ENCODE measurements at regions not wholly inside any gene's neighbourhood (a gene's known extent, or its start where the extent isn't known, plus 50 kb on each side); places are given as distances from the start of the nearest gene placed in this dataset.

DNA sequence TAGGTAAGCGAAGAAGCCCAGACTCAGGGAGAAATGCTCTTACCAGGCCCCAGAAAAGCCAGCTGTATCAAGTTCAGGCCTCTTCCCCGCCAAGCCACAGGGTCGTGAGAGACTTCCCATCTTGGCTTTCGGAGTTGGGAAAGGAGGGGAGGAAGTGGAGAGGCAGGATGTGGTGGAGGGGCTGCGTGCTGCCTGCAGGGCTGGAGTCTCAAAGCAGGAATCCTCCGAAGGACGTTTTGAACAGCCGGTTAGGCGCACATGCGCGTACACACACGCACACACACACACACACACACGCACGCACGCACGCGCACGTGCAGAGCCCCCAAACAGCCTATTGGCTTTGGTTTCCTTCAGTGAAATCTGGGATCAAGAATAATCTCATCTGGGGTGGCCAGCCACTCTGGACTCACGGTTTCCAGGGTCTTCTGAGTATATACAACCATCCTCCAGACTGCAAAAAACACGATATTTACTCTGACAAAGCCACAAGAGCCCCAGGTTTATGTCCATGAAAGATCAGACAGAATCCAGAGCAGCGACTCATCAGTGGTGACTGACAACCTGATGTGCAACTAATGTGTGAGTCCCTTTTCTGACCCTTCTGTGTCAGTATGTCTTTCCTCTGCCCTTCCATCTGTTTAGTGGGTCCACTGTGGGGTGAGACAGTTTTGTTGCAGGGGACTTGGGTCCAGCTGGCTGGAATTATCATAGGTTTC, 115.0 kb upstream of the ZNF438 start:
- DNase-seq (ENCODE audit: low read depth): peak; percentile 53

DNA sequence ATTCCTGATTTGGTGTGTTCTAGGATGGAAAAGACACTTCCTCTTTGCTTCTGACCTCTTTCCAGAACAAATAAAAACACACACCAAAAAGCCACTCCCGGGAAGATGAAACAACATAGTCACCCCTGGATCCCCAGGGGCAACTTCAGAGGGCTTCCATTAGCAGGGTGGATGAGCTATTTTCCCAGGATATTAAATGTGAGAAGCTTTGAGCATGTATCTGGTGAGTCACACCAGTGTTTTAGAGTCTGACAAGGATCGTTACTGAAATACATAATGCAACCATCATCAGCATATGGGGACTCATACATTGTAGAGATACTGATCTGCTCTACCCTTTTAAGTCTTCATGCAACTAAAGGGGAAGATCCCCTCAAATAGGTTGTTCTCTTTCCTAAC, 115.5 kb upstream of the ZNF438 start:
- DNase-seq (ENCODE audit: low read depth): peak; percentile 82

GRCh38 chr10:31148951-31149350, 117.3 kb upstream of the ZNF438 start:
- DNase-seq (ENCODE audit: low read depth): no peak

DNA sequence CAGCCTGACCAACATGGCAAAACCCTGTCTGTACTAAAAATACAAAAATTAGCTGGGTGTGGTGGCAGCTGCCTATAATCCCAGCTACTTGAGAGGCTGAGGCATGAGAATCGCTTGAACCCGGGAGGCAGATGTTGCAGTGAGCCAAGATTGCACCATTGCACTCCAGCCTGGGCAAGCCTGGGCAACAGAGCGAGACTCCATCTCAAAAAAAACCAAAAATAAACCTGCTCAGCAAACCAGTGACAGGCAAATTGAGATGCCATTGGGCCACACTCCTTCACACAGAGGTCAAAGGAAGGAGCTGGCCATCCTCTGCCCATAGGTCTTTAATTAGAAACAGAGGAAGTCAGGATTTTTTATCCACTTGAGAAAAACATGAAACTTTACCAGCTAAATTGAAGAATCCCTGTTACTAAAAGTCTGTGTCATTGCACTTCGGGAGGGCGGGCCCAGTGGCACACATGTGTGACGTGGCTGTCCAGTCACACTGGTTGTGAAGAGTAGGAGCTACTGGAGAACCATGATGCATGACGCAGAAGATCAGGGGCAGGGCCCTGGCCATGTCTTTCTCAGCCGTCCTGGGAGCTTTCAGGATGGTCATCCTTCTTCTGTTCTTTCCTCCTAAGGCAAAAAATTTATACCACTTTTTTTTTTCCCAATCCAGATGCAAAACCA, 118.3 kb upstream of the ZNF438 start:
- no peak for DNase-seq (ENCODE audit: low read depth)

- no peak for DNase-seq (ENCODE audit: low read depth)
Measured at GRCh38 chr10:31151301-31151700, 119.6 kb upstream of the ZNF438 start.

GRCh38 chr10:31152421-31153135, 120.9 kb upstream of the ZNF438 start:
- no peak for DNase-seq (ENCODE audit: low read depth)

DNA sequence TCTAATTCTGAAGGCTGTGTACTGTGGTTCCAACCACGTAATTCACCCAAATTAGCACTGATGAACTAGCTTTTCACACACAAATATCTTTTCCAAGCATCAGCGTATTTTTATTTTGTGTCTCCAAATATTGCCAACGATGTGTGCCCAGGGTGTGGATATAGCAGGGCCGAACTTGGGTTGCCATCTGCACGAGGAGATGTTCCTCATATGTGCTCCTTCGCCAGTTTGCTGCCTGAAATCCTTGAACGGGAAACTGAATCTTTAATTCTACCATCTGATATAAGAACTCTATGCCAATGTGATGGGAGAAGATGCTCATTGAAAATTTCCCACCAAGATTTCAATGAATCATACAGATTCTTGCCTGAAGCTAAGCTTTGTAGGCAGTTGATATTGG, 121.5 kb upstream of the ZNF438 start:
- no peak for DNase-seq (ENCODE audit: low read depth)

DNA sequence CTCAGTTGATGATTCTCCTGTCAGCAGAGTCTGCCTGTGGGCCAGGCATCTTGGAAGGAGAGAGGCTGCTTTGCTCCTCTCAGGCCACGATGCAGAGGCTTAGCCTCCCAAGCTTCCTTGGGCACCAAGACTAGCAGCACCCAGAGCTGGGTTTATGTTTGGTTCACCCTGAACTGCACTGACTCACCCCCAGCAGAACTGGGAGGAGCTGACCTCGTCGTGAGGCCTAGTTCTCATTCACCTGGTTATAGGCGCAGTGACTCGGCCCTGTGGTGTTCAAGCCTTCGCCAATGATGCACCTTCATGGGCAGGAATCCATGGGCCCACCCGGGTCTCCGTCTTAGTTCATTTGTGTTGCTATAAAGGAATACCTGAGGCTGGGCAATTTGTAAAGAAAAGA, 122.0 kb upstream of the ZNF438 start:
- no peak for DNase-seq (ENCODE audit: low read depth)

GRCh38 chr10:31154996-31155395, 123.3 kb upstream of the ZNF438 start:
- DNase-seq (ENCODE audit: low read depth): no peak

GRCh38 chr10:31157123-31158010, 125.7 kb upstream of the ZNF438 start:
- peak; percentile 66 for DNase-seq (ENCODE audit: low read depth)

GRCh38 chr10:31158011-31158658, 126.5 kb upstream of the ZNF438 start:
- no peak for DNase-seq (ENCODE audit: low read depth)

DNA sequence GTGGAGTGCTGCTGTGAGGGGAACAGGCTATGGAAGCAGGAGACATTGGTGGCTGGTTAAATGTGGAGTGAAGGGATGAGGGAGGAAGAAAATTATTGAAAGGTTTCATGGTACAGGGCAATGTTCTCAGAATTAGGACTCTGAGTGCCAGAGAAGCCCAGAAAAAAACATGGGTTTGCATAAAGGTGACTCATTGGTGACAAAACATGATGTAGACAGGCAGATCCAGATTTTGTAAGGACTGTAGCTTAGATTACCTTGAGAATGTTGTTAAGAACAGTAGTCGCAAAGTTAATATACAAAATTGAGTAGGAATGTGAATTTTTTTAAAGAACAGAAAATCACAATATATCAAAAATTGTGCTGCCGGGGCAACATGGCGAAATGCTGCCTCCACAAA, 134.9 kb upstream of the ZNF438 start:
- no peak for DNase-seq (ENCODE audit: low read depth)

DNA sequence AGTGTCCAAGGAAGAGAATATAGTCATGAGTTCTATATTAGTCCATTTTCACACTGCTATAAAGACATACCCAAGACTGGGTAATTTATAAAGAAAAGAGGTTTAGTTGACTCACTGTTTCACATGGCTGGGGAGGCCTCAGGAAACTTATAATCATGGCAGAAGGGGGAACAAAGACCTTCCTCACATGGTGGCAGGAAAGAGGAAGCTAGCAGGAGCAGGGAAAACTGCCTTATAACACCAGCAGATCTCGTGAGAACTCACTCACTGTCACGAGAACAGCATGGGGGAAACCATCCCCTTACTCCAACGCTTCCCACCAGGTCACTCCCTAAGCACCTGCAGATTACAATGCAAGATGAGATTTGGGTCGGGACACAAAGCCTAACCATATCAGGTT, 139.0 kb upstream of the ZNF438 start:
- DNase-seq (ENCODE audit: low read depth): no peak

DNA sequence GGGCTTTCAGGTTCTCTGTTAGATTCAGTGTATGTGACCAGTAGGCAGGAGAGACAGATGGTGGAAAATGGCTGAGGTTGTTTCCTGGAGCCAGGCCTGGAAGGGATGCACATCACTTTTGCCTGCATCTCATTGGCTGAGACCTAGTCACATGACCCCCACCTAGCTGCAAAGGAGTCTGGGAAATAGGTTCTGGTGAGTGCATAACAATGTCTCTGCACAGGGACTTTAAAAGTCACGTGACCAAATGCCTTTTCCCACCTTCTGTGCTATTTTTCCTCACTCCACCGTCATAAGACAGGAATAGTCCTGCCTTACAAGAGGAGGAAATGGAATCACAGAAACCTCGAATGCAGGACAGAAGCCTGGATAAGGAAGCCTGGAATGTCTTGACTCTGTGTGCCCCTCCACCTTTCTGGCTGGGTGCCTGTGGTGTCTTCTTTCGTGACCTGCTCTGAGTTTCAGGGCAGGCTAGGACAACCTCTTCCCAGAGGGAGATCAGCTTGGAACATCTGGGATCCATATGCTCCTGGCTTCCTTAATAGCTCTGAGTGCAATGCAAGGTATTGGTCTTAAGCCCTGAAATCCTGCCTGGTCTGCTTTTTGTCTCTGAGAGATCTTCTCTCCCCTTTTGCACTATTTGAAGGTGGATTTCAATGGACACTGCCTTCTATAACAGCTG, 139.9 kb upstream of the ZNF438 start:
- peak; percentile 71 for DNase-seq (ENCODE audit: low read depth)

DNA sequence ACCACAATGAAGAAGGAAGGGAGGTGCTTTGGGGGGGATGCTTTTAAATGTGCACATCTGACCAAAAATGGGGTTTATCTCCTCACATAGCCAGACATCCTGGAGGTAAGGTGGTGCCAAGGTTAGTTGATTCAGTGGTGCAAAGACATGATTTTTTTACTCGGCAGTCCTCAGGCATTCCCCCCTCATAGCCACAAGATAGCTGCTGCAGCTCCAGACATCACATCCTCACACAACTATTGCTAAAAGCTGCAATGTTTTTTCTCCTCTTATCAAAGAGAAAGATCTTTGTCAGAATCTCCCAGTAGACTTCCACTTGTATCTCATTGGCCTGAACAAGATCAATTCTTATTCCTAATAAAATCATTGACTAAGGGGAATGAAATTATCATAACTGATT, 141.3 kb upstream of the ZNF438 start:
- DNase-seq (ENCODE audit: low read depth): no peak

- no peak for DNase-seq (ENCODE audit: low read depth)
Measured at GRCh38 chr10:31173752-31174151, 142.1 kb upstream of the ZNF438 start.

GRCh38 chr10:31179091-31179680, 139.8 kb upstream of the ZEB1 start:
- DNase-seq (ENCODE audit: low read depth): no peak

GRCh38 chr10:31186225-31187000, 132.6 kb upstream of the ZEB1 start:
- DNase-seq (ENCODE audit: low read depth): no peak

- DNase-seq (ENCODE audit: low read depth): no peak
Measured at GRCh38 chr10:31187182-31187581, 131.8 kb upstream of the ZEB1 start.

Measured in GM04504 (cell line).